ENCODE measurements at regions not wholly inside any gene's neighbourhood (a gene's known extent, or its start where the extent isn't known, plus 50 kb on each side); places are given as distances from the start of the nearest gene placed in this dataset.

- DNase-seq = no peak
Measured at GRCh38 chr7:41217306-41217705, 485.6 kb downstream of the INHBA start.

- no peak for DNase-seq
Measured at GRCh38 chr7:41207141-41207540, 495.7 kb downstream of the INHBA start.

GRCh38 chr7:41206267-41206666, 496.6 kb downstream of the INHBA start:
- DNase-seq = no peak

GRCh38 chr7:41205600-41205999, 497.3 kb downstream of the INHBA start:
- DNase-seq = no peak

GRCh38 chr7:41203542-41203941, 499.3 kb downstream of the INHBA start:
- no peak for DNase-seq

- no peak for DNase-seq
Measured at GRCh38 chr7:41201021-41201420, 501.9 kb downstream of the INHBA start.

- no peak for DNase-seq
Measured at GRCh38 chr7:41199136-41199535, 503.8 kb downstream of the INHBA start.

GRCh38 chr7:41198502-41198901, 504.4 kb downstream of the INHBA start:
- DNase-seq = no peak

GRCh38 chr7:41197769-41198168, 505.1 kb downstream of the INHBA start:
- DNase-seq = no peak

- DNase-seq = no peak
Measured at GRCh38 chr7:41193738-41194282, 509.1 kb downstream of the INHBA start.

GRCh38 chr7:41190581-41190980, 512.3 kb downstream of the INHBA start:
- no peak for DNase-seq

- no peak for DNase-seq
Measured at GRCh38 chr7:41189866-41190265, 513.0 kb downstream of the INHBA start.

GRCh38 chr7:41188163-41189130, 514.4 kb downstream of the INHBA start:
- DNase-seq = no peak

GRCh38 chr7:41187322-41187721, 515.6 kb downstream of the INHBA start:
- no peak for DNase-seq

GRCh38 chr7:41185851-41186250, 517.0 kb downstream of the INHBA start:
- no peak for DNase-seq

GRCh38 chr7:41183741-41184140, 519.1 kb downstream of the INHBA start:
- no peak for DNase-seq

GRCh38 chr7:41182782-41183181, 520.1 kb downstream of the INHBA start:
- no peak for DNase-seq

GRCh38 chr7:41175435-41175834, 527.5 kb downstream of the INHBA start:
- DNase-seq = no peak

GRCh38 chr7:41174521-41174920, 528.4 kb downstream of the INHBA start:
- no peak for DNase-seq

GRCh38 chr7:41170466-41170865, 532.4 kb downstream of the INHBA start:
- DNase-seq = no peak

- DNase-seq = no peak
Measured at GRCh38 chr7:41169317-41169716, 533.6 kb downstream of the INHBA start.

- DNase-seq = no peak
Measured at GRCh38 chr7:41167836-41168235, 535.1 kb downstream of the INHBA start.

GRCh38 chr7:41164440-41164839, 538.5 kb downstream of the INHBA start:
- no peak for DNase-seq

GRCh38 chr7:41163991-41164390, 538.9 kb downstream of the INHBA start:
- DNase-seq = no peak

GRCh38 chr7:41162612-41163011, 540.3 kb downstream of the INHBA start:
- DNase-seq = no peak
